GM12873 (cell line): ENCODE measurements at regions not wholly inside any gene's neighbourhood (a gene's known extent, or its start where the extent isn't known, plus 50 kb on each side); places are given as distances from the start of the nearest gene placed in this dataset.

Experiments
- TF ChIP-seq, protein P1 (sequence below): IDR thresholded peaks from 2 replicates; pipeline ENCODE4 v1.5.1; 2012; ENCODE audit warnings: low read depth, mild to moderate bottlenecking, moderate library complexity, low read length, control low read depth; ENCODE audit not compliant: insufficient read depth; ENCODE audit errors: missing control alignments

GRCh38 chrX:84611843-84612636 lies 109.8 kb upstream of the HDX start:
- TF ChIP-seq, protein P1, sequence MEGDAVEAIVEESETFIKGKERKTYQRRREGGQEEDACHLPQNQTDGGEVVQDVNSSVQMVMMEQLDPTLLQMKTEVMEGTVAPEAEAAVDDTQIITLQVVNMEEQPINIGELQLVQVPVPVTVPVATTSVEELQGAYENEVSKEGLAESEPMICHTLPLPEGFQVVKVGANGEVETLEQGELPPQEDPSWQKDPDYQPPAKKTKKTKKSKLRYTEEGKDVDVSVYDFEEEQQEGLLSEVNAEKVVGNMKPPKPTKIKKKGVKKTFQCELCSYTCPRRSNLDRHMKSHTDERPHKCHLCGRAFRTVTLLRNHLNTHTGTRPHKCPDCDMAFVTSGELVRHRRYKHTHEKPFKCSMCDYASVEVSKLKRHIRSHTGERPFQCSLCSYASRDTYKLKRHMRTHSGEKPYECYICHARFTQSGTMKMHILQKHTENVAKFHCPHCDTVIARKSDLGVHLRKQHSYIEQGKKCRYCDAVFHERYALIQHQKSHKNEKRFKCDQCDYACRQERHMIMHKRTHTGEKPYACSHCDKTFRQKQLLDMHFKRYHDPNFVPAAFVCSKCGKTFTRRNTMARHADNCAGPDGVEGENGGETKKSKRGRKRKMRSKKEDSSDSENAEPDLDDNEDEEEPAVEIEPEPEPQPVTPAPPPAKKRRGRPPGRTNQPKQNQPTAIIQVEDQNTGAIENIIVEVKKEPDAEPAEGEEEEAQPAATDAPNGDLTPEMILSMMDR, result no peak

DNA sequence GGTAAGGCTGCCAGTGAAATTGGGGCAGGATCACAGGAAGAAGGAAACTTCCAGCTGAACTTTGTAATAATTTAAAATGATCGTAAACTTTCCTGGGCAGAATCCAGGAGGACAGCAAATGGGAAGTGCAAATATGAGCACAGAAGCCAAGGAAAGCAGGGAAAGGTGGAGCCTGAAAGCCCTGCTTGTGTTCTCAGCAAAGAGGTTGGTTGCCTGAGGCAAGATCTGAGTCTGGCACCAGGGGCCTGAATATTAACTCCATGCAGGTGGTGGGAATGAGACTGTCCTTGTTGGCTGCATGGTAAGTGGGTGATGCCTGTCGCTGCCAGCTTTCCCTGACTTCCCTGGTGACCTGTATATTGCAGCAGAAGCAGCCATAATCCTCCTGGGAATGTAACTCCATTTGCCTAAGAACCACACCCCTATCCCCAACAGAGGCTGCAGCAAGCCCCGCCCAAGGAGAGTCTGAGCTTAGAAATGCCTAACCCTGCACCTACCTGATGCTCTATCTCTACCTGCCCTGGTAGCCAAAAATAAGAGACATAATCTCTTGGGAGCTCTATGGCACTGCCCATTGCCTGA lies 132.0 kb upstream of the HDX start:
- TF ChIP-seq, protein P1, result no peak

- TF ChIP-seq, protein P1, result no peak
Measured at GRCh38 chrX:84666086-84666485, 163.8 kb upstream of the HDX start.

- TF ChIP-seq, protein P1, result no peak
Measured at GRCh38 chrX:84690228-84690627, 188.0 kb upstream of the HDX start.

- TF ChIP-seq, protein P1, result no peak
Measured at GRCh38 chrX:84709987-84710386, 207.7 kb upstream of the HDX start.

GRCh38 chrX:84710611-84711010 lies 208.4 kb upstream of the HDX start:
- TF ChIP-seq, protein P1, result no peak

DNA sequence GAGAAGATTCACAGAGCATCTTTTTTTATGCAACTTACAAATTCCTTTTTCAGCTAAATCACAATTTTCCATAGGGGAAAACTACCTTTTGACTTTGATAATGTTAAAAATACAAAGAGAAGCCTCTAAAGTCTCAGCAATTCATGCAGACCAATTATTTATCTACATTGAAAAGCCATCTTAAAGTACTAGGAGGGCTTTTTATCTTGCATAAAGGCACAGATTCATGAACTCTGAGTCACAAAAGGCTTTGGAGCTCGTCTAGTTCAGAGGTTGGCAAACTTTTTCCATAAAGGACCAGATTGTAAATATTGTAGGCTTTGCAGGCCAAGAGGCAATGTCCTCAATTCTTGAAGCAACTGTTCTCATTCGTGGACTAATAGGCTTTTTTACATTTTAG lies 210.4 kb upstream of the HDX start:
- TF ChIP-seq, protein P1, result no peak
